Loucy (cell line): ENCODE measurements at regions not wholly inside any gene's neighbourhood (a gene's known extent, or its start where the extent isn't known, plus 50 kb on each side); places are given as distances from the start of the nearest gene placed in this dataset.

Experiments used
- H2AFZ ChIP-seq: fragments of 200-600 bp; sonication (generic); 2 replicates; pipeline ENCODE4 v1.6.0; 2016; ENCODE audit warnings: antibody characterized with exemption, mild to moderate bottlenecking, low read length, moderate library complexity
- H3F3A ChIP-seq: fragments of 200-600 bp; 2 replicates; pipeline ENCODE4 v1.6.0; 2016; ENCODE audit warnings: antibody characterized with exemption, low read depth, mild to moderate bottlenecking
- H3K27me3 ChIP-seq: fragments of 200-600 bp; sonication (generic); 2 replicates; pipeline ENCODE4 v1.6.1; 2014; ENCODE audit warnings: low read length, mild to moderate bottlenecking; ENCODE audit not compliant: insufficient read depth, poor library complexity, severe bottlenecking
- H3K36me3 ChIP-seq: fragments of 200-600 bp; sonication (generic); 2 replicates; pipeline ENCODE4 v1.6.1; 2016; ENCODE audit warnings: low read length; ENCODE audit not compliant: insufficient read depth
- H3K4me1 ChIP-seq: fragments of 200-600 bp; sonication (generic); 2 replicates; pipeline ENCODE4 v1.5.1; 2014; ENCODE audit warnings: low read length, mild to moderate bottlenecking; ENCODE audit not compliant: insufficient read depth, poor library complexity, severe bottlenecking
- H3K4me2 ChIP-seq: fragments of 200-600 bp; sonication (generic); 2 replicates; pipeline ENCODE4 v1.6.0; 2014; ENCODE audit warnings: antibody characterized with exemption, low read length, low read depth, mild to moderate bottlenecking; ENCODE audit not compliant: poor library complexity, severe bottlenecking
- H3K4me3 ChIP-seq: fragments of 200-600 bp; sonication (generic); 2 replicates; pipeline ENCODE4 v1.5.1; 2014; ENCODE audit warnings: low read length, mild to moderate bottlenecking, mixed read lengths; ENCODE audit not compliant: poor library complexity, severe bottlenecking
- H3K79me2 ChIP-seq: fragments of 200-600 bp; sonication (generic); 2 replicates; pipeline ENCODE4 v1.6.1; 2014; ENCODE audit warnings: low read length; ENCODE audit not compliant: insufficient read depth
- H3K9ac ChIP-seq: fragments of 200-600 bp; sonication (generic); 2 replicates; pipeline ENCODE4 v1.6.0; 2014; ENCODE audit warnings: mild to moderate bottlenecking, low read depth, low read length, moderate library complexity; ENCODE audit not compliant: poor library complexity, severe bottlenecking
- H3K9me2 ChIP-seq: fragments of 200-600 bp; sonication (generic); replicated peaks from 2 replicates; pipeline ENCODE4 v1.6.1; 2016; ENCODE audit warnings: low read depth, low read length, mixed read lengths
- H3K9me3 ChIP-seq: fragments of 200-600 bp; sonication (generic); 2 replicates; pipeline ENCODE4 v1.6.1; 2014; ENCODE audit warnings: mild to moderate bottlenecking, antibody characterized with exemption, low read length, low read depth; ENCODE audit not compliant: insufficient read depth
- H4K20me1 ChIP-seq: fragments of 200-600 bp; sonication (generic); 2 replicates; pipeline ENCODE4 v1.6.0; 2014; ENCODE audit warnings: antibody characterized with exemption, low read length, mild to moderate bottlenecking; ENCODE audit not compliant: insufficient read depth, poor library complexity, severe bottlenecking
- EZH2phosphoT487 ChIP-seq: fragments of 200-600 bp; IDR thresholded peaks from 2 replicates; pipeline ENCODE4 v1.6.1; 2018; ENCODE audit warnings: antibody characterized with exemption, mild to moderate bottlenecking, moderate library complexity, borderline replicate concordance
- TF ChIP-seq, protein P1 (sequence below): fragments of 200-600 bp; sonication (generic); conservative IDR thresholded peaks from 2 replicates; pipeline ENCODE4 v1.5.1; 2014; ENCODE audit warnings: mild to moderate bottlenecking, antibody characterized with exemption, low read length

DNA sequence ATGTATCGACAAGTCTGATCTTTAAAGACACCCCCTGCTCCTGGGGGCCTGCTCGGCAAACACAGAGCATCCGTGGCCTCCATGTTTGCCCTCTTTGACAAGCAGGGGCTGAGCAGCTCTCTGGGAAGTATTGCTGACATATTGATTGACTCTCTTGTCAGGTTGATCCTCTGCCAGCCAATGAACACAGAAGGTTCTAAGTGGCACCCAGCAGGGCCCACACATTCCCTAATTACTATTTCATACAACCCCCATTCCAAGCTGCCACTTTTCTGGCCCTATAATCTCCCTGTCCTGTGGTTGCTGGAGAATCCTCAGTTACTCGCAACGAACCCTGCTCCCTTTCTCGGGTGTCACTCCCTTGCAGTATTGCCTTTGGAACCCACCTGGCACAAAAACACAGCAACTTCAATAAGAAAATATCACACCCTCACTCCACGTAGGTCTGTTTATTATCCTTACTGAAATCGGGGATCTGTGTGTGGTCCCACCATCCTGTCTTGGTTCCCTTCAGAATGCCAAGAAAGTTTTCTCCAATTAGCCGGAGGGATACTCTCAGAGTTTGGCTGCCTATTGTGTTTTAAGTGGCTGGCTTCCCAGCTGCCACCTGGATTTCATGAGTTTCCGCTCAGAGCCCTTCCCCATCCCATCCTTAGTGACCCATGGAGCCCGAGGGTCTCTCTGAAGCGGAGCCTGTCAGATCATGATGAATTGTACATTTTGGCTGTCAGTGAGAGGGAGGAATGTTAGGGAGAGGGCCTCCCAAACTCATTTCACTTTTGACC lies 249.0 kb upstream of the WWC1 start:
- no peaks in the 10 kb centered on the region for H3K79me2 ChIP-seq
- H3K4me1 ChIP-seq: no peaks in the 10 kb centered on the region
- H3K9me2 ChIP-seq: no peaks in the 10 kb centered on the region
- no peaks in the 10 kb centered on the region for H3K36me3 ChIP-seq
- H3K9me3 ChIP-seq: no peaks in the 10 kb centered on the region
- no peak overlapping the region for H3K9ac ChIP-seq
- no peak for TF ChIP-seq EZH2phosphoT487
- TF ChIP-seq, protein P1, sequence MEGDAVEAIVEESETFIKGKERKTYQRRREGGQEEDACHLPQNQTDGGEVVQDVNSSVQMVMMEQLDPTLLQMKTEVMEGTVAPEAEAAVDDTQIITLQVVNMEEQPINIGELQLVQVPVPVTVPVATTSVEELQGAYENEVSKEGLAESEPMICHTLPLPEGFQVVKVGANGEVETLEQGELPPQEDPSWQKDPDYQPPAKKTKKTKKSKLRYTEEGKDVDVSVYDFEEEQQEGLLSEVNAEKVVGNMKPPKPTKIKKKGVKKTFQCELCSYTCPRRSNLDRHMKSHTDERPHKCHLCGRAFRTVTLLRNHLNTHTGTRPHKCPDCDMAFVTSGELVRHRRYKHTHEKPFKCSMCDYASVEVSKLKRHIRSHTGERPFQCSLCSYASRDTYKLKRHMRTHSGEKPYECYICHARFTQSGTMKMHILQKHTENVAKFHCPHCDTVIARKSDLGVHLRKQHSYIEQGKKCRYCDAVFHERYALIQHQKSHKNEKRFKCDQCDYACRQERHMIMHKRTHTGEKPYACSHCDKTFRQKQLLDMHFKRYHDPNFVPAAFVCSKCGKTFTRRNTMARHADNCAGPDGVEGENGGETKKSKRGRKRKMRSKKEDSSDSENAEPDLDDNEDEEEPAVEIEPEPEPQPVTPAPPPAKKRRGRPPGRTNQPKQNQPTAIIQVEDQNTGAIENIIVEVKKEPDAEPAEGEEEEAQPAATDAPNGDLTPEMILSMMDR: no peak
- no peak overlapping the region for H3K4me3 ChIP-seq
- no peaks in the 10 kb centered on the region for H3K27me3 ChIP-seq
- no peaks in the 10 kb centered on the region for H3F3A ChIP-seq
- H4K20me1 ChIP-seq: no peaks in the 10 kb centered on the region
- no peak overlapping the region for H3K4me2 ChIP-seq
- no peak overlapping the region for H2AFZ ChIP-seq

DNA sequence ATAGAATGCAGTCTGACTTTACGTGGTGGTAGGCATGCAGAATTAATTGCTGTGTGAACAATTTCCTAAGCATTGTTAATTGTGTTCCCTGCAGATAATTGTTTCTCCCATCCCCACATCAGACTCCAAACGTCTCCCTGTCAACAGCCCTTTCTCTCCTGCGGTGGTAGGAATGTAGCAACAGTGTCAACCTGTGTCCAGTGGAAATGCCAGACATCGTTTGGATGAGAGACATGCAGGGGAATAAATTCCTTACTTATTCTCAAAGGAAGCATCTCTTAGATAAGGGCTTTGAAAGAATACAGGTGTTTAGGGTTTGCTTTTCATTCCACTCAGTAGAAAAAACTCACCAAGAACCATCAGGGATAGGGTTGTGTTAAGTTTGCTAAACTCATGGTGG lies 245.3 kb upstream of the WWC1 start:
- no peaks in the 10 kb centered on the region for H4K20me1 ChIP-seq
- H3K9me2 ChIP-seq: no peaks in the 10 kb centered on the region
- no peak overlapping the region for H2AFZ ChIP-seq
- H3K79me2 ChIP-seq: no peaks in the 10 kb centered on the region
- no peaks in the 10 kb centered on the region for H3K9me3 ChIP-seq
- no peak overlapping the region for H3K9ac ChIP-seq
- H3F3A ChIP-seq: no peaks in the 10 kb centered on the region
- H3K4me1 ChIP-seq: peaks cover 6% of the 10 kb centered on the region
- TF ChIP-seq, protein P1: no peak
- no peak for TF ChIP-seq EZH2phosphoT487
- no peaks in the 10 kb centered on the region for H3K36me3 ChIP-seq
- H3K4me3 ChIP-seq: no peak overlapping the region
- H3K27me3 ChIP-seq: no peaks in the 10 kb centered on the region
- H3K4me2 ChIP-seq: no peak overlapping the region

DNA sequence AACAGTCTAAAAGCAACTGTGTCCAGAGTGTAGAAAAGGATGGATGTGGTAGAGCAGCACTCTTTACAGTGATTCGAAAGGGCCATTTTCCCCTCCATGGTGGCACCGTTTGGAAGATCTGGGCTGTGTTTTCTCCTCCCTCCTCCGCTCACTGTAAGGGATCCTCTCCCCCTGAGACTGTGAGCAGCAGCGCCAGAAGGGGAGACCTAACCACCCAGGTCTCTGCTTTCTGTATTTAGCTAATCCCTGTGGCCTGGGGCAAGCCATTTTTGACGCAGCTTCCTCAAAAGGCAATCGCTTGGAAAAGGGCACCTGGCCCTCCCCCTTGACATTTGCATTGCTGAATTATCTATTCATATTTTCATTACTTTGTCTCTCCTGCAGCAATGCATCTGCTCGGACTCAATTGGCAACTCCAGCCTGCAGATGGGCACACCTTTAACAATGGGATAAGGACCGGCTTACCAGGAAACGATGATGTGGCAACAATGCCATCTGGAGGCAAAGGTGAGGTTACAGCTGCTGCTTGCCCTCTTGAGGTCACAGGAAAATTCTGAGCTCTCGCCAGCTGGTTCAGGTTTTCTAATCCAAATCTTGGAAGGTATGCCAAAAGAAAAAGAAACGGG lies 244.3 kb upstream of the WWC1 start:
- Histone ChIP-seq H3K4me2 (no peak overlapping the region), H3K27me3 (no peaks in the 10 kb centered on the region), H3K4me3 (no peak overlapping the region), H3K4me1 (peaks cover 6% of the 10 kb centered on the region), H3K9me3 (no peaks in the 10 kb centered on the region), H3K36me3 (no peaks in the 10 kb centered on the region), H4K20me1 (no peaks in the 10 kb centered on the region), H3F3A (no peaks in the 10 kb centered on the region), H3K79me2 (no peaks in the 10 kb centered on the region), H3K9me2 (no peaks in the 10 kb centered on the region), H2AFZ (no peak overlapping the region), H3K9ac (no peak overlapping the region)
- no peak for TF ChIP-seq EZH2phosphoT487
- TF ChIP-seq, protein P1: peak; percentile 59
